SW 1271 (cell line): ENCODE measurements at regions not wholly inside any gene's neighbourhood (a gene's known extent, or its start where the extent isn't known, plus 50 kb on each side); places are given as distances from the start of the nearest gene placed in this dataset.
"Not testable (repeated sequence)": the region's sequence is repeated elsewhere in the genome, so short reads cannot be mapped to it uniquely, and the experiment has no call there.

Experiments used
- DNase-seq, 2 experiments: peaks; one replicate each; lab custom pipeline; 2025; lab: John Stamatoyannopoulos, UW

DNA sequence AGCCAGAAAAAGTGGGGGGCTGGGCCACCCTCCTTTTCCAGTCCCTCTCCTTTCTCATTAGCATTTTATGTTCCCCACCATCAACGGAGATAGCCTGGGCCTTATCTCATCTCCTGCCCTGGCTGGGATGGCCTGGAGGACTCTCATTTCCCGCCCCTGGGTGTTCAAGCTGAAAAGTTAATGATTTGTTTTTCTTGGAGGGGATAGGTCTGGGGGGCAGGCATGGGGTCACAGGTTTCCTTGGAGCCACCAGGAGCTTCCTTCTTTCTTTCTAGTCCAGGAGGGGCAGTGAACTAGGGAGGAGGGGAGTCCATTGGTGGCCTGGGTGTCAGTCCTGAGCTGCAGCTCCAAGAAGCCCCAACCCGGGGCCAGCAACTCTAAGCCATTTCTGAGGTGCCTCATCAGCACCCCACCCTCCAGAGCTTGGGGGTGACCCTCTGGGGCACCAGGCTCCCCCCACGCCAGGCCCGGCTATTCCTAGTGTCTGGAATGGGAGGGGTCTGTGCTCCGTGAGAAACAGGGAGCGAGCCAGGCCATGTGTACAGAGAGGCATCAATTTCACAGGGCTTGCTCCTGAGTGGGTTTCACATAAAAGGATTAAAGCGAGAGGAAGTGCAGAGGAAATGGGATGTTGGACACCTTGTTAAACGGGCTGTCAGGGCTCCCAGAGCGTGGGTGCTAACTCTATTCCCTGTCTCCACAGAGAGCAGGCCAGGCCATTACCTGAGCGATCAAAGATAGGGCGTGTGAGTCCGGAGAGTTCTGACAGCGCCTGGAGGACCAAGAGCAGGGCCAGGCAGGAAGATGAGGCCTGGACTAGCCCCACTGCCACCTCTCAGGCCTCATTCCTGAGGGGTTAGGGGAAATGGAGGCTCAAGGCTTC, 90.6 kb upstream of the LHX1 start:
- no peak for DNase-seq

DNA sequence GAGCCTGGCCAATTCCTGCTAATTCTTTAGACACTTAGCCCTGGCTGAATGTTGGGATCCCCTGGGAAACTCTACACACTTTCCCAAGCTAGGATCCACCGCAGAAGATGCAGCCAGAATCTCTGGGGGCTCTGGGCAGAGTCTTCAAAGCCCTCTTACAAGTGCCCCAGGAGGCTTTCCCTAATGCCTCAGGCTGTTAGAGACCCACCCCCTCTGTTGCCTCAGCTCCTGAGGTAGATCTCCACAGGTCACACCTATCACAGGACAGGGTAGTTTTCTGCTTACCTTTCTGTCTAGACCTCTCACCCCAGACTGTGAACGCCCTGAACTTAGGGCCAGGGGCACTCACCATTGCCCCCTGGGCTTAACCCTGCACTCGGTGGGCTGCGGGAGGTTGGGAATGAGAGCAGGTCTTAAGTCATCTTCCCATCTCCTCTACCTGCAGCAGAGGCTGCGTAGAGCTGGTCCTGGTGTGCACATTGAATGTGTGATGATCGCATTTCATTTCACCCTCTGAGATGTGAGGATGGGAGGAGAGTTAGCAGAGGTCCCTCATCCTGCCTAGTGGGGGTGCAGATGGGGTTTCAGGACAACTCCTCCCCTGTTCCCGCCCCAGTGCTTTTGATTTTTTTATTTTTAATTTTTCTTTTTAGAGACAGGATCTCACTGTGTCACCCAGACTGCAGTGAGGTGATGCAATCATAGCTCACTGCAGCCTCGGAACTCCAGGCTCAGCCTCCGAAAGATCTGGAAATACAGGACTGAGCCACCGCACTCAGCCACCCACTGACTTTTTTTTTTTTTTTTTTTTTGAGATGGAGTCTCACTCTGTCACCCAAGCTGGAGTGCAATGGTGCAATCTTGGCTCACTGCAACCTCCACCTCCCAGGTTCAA, 89.0 kb upstream of the LHX1 start:
- no peak for DNase-seq

DNA sequence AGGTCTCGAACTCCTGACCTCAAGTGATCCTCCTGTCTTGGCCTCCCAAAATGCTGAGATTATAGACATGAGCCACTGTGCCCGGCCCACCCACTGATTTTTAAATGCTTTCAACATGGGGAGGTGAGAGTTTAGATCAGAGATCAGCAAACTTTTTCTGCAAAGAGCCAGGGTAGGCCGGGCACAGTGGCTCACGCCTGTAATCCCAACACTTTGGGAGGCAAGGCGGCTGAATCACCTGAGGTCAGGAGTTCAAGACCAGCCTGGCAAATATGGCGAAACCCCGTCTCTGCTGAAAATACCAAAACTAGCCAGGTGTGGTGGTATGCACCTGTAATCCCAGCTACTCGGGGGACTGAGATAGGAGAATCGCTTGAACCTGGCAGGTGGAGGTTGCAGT, 88.3 kb upstream of the LHX1 start:
- DNase-seq = not testable (repeated sequence)

DNA sequence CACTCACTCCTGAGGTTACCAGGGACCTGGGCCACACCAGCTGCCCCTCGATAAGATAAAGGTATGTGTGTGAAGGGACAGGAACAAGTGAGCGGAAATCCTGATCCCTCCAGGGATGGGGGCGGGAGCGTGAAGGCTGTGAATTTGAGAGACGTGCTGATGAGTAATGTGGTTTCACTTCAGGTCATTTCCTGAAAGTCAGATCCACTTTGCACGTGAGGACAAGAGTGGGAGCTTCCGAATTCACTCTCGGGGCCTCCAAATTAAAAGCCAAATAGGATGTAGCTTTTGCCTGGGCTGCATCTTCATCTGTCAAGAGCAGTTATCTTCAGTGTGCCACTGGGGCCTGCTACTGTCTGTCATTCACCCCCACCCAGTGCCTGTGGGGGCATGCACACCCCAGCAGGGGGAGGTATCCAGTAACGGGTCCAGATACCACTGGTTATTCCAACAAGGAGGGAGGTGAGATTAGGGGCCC, 87.4 kb upstream of the LHX1 start:
- peak; percentile 80 to 87 for DNase-seq

DNA sequence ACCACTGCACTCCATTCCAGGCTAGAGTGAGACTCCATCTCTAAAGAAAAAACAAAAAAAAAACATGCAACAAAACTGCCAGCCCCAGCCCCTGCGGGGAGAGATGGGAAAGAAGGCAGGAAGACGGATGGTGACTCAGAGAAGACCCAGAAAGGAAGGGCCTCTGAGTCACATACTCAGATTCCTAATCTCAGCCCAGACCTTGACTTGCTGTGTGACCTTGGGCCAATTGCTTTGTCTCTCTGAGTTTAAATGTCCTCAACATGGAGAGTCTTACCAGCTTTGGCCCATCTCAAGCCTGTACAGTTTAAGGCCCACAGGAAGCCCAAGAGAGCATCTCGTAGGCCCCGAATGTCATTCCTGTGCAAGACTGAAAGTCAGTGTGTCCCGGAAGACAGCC, 86.5 kb upstream of the LHX1 start:
- DNase-seq = peak; percentile 55 to 83

DNA sequence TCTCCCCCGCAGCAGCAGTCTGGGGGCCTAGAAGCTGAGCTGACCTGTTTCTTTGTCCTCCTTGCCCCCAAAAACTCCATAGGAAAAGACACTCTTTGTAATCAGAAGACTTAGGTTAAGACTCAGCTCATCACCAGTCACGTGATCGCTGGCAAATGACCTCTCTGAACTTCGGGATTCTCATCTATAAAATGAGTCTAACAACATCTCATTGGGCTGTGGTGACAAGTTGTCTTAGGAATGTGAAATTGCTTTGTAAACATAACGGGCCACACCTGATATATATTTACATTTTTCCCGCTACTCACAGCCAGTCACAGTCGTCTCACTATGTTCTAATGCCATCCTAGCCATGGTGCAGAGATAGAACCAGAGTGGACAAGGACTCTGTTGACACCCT, 86.0 kb upstream of the LHX1 start:
- DNase-seq = peak; percentile 65 to 83

DNA sequence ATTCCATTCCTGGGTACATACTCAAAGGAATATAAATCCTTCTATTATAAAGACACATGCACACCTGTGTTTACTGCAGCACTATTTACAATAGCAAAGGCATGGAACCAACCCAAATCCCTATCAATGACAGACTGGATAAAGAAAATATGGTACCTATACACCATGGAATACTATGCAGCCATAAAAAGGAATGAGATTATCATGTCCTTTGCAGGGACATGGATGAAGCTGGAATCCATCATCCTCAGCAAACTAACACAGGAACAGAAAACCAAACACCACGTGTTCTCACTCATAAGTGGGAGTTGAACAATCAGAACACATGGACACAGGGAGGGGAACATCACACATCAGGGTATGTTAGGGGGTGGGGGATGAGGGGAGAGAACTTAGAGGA, 84.8 kb upstream of the LHX1 start:
- DNase-seq = not testable (repeated sequence)

DNA sequence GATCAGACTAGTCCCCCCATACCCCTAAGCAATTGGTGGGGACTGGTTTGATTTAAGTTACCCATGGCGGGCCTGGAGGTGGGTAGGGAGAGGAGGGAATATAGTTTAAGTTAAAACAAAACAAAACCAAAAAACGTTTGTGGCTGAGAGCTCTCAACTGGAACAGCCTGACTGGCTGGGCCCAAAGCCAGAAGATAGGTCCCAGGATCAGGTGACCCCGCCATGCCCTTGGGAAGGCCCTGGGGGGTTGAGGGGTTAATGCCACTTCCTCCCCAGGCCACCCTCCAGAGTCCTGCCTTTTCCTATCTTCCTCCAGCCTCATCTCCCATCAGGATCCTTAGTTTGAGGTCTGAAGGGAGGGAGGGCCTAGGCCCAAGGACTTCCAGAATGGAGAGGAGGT, 82.3 kb upstream of the LHX1 start:
- no peak for DNase-seq

DNA sequence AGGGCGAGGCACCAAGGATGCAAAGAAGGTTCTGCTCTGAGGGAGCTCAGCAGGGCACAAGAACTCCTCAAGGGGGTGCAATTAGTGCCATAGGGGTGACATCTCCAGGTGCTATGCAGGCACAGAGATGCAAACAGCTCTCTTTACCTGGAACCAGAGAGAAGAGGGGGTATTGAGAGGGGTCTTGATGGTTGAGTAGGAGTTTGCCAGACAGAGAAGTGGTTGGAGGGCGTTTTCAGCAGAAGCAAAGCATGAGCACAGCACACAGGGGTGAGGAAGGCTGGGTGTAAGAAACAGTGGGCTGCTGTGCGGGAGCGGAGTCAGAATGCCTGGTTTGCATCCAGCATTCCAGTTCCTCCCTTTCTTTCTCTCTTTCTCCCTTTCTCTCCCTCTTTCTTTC, 81.8 kb upstream of the LHX1 start:
- no peak for DNase-seq

DNA sequence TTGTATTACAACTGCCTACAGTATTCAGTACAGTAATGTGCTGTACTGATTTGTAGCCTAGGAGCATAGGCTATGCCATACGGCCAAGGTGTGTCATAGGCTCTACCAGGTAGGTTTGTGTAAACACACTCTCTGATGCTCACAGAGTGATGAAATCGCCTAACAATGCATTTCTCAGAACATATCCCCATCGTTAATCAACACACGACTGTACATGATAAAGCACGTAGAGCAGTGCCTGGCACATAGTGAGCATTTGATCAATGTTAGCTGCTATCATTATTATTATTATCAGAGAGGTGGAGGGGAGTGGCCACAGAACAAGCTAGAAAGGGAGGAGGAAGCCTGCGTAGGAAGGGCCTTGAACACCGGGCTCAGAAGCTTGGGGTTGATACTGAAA, 81.1 kb upstream of the LHX1 start:
- no peak for DNase-seq

DNA sequence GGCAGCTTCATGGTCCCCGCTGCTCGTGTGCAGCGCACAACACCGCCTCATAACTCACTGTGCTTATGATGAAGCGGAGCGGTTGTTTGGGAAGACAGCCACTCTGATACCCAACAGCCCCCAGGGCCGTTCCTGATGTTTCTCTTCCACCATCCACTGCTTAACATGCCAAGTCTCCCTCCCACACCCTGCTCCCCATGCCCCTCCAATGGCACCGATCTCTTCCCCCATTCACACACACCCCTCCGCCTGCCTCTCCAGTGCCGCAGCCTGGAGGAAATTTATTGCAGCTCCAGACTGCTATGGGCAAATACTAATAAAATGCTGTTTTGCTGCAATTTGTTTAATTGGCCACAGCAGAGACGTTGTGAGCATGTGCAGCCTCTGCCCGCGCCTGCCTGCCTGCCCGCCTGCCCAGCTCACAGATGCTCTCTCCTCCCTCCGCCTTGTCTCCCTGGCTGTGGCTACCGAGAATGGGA, 80.3 kb upstream of the LHX1 start:
- DNase-seq = no peak

DNA sequence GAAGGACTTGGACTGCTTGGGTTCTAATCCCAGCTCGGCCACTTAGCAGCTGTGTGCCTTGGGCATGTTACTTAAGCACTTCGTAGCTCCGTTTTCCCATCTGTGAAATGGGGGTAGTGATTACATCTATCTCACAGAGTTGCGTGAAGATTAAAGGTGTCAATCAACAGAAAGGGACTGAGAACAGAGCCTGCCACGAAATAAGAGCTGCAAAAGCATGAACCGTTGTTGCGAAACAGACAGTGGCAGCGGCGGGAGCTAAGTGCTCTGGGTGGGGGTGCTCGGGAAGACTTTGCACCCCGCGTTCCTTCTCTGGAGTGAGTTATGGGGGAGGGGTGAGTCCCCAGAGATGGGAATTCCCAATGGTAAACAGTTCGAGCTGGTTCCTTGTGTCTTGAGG, 79.6 kb upstream of the LHX1 start:
- DNase-seq = no peak

DNA sequence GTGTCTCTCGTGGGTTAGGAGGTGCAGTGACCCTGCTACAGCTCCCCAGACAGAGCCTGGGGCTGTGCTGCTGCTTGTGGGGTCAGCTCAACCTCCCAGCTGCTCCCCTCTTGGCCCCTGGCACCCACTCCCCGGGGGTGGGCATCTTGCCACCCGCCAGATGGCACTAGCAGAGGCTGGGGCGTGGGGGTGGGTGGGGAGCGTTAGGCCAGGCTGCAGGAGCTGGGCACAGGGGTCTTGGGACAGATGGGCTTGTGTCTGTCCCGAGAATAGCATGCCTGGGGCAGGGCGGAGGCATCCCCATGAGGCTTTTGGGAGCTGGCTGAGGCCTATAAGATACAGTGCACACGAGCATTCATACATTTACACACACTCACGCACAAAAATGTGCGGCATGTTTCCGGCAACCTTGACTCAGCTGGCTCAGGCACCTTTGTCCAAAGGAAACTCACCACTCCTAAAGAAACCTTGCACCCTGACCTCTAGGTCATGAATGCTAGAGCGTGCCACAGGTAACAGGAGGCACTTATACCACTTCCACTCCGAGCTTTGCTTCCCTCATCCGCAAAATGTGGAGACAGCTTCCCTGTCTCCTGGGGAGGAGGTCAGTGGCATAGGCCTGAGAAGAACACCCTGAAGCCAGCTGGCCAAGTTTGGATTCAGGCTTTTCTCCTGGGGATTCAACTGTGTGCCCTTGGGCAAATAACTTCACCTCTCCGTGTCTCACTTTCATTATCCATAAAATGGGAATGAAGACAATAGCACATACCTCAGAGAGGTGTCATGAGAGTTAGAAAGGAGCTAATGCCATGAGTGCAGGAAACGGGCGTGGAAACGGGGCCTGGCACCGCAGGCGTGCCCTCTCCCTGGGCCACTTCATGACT, 78.9 kb upstream of the LHX1 start:
- DNase-seq = no peak

DNA sequence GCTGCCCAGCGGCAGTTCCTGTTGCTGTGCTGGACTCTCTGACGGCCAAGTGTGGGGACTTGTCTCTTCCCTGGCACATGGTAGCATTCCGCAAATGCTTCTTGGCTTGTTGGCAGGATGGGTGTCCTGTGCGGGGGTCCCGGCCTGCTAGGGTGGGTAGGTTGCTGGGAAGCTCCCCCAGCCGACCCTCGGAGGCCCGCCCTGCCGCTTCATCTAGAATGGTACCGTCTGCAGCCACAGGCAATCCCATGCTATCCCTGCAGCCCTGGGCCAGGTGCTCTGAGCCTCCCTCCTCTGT, 78.3 kb upstream of the LHX1 start:
- no peak for DNase-seq

DNA sequence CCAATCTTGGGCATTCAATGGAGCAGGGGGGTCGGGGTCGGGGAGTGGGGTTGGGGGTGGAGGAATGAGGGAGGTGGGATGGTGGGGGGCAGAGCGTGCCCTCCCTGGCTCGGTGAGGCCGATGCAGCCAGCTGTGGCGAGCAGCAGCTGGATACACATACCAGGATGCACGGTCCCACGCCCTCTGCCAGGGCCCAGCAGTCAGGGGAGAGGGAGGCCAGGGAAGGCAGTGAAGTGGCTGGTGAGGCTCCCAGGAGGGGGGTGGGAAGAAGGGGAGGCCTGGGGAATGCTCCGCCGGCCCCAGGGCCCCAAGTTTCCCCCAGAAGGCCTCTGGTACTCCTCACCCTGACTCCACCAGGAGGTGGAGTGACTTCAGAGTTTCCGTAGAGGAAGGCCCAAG, 77.6 kb upstream of the LHX1 start:
- DNase-seq = no peak

DNA sequence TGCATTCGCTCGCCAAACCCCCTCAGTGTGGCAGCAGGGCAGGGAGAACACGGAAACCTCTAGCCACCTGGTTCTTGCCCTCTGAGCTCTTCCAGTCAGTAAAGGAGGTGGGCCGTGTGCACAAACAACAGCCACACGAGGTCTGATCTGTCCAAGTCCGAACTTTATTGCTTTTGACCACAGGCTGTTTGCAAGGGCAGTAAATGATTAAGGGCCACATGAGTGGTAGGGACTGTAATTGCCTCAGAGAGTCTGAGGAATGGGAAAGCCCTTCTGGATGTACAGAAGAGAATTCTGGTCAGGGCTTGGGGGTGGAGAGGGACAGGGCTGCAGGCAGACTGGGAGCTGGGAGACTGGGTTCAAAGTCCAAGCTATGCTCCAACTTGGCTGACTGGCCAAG, 75.7 kb upstream of the LHX1 start:
- DNase-seq = no peak

DNA sequence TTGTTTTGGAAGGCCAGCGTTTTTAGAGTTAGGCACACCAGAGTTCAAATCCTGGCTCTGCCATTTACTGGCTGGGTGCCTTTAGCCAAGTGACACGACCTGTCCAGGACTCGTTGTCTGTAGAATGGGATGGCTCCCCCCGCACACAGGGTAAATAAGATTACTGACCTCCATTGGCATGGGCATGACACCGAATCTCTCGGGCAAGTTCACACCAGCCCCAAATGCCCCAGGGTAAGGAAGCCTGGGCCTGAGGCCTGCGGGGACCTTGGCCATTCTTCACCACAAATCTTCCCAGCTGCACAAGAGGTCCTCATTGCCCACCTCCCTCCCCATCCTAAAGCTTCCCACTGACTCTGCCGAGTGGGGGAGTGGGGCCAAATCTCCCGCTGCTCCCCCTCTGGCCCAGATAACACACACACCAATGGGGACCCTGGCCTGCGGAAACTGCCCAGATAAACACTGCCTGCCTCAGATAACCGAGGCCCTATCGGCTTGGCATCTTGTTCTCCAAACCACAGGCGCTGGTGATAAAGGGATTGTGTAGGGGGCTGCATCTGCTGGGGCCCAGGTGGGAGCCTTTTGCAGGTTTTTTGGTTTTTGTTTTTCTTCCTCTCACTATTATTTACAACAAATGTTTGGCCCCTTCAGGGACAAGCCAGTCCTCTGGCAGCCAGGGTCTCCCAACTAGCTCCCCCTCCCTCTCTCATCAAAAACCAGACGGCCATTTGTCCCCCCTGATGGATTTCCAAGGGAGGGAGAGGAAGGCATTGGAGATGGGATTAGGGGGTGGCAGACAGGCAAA, 75.0 kb upstream of the LHX1 start:
- no peak for DNase-seq

DNA sequence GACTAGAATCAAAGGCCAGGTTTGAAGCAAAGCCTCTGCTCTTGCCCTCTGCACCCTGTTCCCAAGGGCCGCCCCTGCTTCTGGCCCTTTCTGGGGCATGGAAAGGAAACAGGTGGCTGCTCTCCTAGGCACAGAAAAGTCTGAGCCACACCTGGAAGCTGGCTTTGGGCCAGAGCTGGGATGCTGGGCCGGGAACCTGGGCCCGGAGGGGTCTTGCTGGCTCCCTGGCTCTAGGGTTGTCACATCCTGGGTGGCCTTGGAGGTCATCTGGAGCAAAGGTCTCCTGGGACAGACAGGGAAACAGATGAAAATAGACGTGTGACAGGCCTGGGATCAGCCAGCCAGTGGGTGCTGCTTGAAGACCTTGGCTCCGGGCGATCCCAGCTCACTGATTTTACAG, 74.1 kb upstream of the LHX1 start:
- DNase-seq = no peak

DNA sequence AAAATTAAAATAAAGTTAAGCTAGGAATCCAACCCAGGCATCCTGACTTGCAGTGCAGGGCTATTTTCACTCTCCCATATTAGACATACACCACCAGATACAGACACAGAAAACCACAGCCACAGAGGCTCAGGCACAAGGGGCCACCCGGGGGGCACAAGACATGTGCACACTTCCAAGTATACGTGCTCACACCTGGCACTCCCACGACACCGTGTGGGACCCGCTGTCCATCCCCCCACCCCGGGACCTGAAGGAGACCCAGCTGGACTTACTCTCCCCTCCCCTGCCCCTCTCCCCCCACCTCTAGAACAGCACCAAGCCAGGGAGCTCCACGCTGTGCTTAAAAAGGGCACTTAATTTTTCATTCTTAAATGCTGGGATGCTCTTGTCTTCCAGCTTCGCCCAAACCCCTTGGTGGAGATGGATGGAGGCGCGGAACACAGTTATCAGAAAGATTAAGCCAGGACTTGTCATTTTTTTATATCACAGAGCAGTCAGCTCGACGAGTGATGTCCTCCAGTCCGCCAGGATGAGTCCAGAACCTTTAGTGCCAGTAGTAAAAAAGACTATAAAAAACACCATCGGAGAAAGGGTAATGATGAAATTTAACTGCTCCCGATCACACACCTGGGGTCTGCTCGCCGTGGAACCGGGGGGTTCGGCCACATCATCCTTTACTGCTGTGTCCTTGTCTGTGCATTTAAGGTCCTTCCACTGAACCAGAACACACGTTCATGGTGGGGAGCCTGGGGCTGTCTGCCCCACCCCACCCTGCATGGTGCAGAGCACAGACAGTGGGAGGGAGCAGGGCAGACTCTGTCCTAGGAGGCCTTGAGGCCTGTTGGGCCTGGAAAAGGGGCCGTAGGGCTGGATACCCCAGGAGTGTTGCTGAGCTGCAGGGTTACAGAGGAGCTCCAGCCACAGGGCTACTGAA, 73.3 kb upstream of the LHX1 start:
- DNase-seq = no peak

DNA sequence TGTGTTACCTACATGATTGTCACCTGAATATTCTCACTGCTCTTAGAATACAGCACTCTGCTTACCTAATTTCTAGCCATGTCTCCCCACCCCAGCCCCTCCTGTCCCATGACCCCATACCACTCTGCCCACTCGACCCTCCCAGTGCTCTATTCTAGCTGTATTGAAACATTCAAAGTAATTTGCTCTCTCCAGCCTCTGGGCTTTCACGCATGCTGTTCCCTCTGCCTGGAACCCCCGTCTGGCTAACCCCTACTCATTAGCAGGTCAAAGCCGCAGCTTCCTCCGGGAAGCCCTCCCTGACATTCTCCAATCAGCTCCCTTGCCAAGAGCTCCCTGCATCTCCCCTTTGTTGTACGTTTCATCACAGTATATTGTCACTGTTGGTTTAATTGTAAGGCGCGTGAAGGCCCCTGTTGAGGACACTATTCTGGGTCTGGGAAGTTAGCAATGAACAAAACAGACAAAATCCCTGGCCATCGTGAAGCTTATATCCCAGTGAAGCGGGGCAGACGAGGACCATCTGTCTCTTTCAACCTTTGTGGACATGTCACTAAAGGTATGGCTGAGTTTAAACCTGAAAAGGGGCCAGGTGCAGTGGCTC, 72.3 kb upstream of the LHX1 start:
- no peak for DNase-seq
